Tibial nerve (tissue), 4 donors: ENCODE measurements at regions not wholly inside any gene's neighbourhood (a gene's known extent, or its start where the extent isn't known, plus 50 kb on each side); places are given as distances from the start of the nearest gene placed in this dataset.

Experiments
- DNase-seq, 2 donors: peaks; one replicate each; pipeline ENCODE4 v3.0.0-alpha.2; 2019; ENCODE audit warnings: low spot score in 2 of 2
- H3K27ac ChIP-seq, 4 donors: fragments of 200-600 bp; sonication (generic) in 3 of 4; one replicate each; pipeline ENCODE4 v1.5.1; 2017 to 2019; ENCODE audit warnings: mild to moderate bottlenecking in 1 of 4
- H3K27me3 ChIP-seq, 2 donors: fragments of 200-600 bp; sonication (generic) in 1 of 2; one replicate each; pipeline versions ENCODE4 v1.5.1 to v1.6.0; 2017 to 2019
- H3K36me3 ChIP-seq, 3 donors: fragments of 200-600 bp; sonication (generic); one replicate each; pipeline ENCODE4 v1.5.1; 2018 to 2019
- H3K4me1 ChIP-seq, 4 donors: fragments of 200-600 bp; sonication (generic) in 3 of 4; one replicate each; pipeline ENCODE4 v1.5.1; 2017 to 2019
- H3K4me3 ChIP-seq, 4 donors: fragments of 200-600 bp; sonication (generic) in 3 of 4; one replicate each; pipeline ENCODE4 v1.5.1; 2017 to 2019; ENCODE audit warnings: mild to moderate bottlenecking in 1 of 4, moderate library complexity in 1 of 4
- H3K9me3 ChIP-seq, 4 donors: fragments of 200-600 bp; sonication (generic) in 3 of 4; one replicate each; pipeline ENCODE4 v1.5.1; 2017 to 2019
- CTCF ChIP-seq, 5 experiments: fragments of 200-600 bp in 3 of 5; fragments of 450-650 bp in 2 of 5; sonication (generic) in 3 of 5; IDR thresholded peaks; one replicate each; pipeline ENCODE4 v1.5.1; 2016 to 2019; ENCODE audit warnings: antibody characterized with exemption in 5 of 5, mild to moderate bottlenecking in 3 of 5, moderate library complexity in 2 of 5
- EP300 ChIP-seq, 2 donors: sonication (generic); formaldehyde crosslinking; IDR thresholded peaks; one replicate each; pipeline ENCODE4 v1.6.1; 2017; ENCODE audit warnings: antibody characterized with exemption in 2 of 2, mild to moderate bottlenecking in 1 of 2
- POLR2A ChIP-seq, 2 donors: fragments of 450-650 bp; IDR thresholded peaks; one replicate each; pipeline ENCODE4 v1.6.1; 2017; ENCODE audit warnings: antibody characterized with exemption in 2 of 2, mild to moderate bottlenecking in 2 of 2, moderate library complexity in 2 of 2
- WGBS, 2 donors: methylation state at CpG; one replicate each; pipeline ENCODE4 v1.1.5; 2018; 5-methylcytosine and 5-hydroxymethylcytosine counted together

DNA sequence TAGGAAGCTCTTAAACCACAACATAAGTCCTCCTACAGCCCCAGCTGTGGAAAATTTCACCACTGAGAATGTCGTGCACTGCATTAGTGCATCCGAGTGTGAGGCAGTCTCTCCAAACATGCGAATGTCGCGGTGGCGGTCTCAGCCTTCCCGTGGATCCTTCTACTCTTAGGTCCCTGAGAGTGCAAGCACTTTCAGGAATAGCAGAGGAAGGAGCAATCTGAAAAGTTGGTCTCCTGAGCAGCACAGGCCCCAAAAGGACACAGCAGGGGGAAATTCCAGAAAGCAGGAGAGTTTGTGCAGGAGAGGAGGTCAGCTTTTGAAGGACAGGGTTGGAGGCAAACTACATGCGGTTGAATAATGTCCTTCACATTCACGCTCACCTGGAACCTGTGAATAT is 440.5 kb upstream of the SMIM21 start:
- Histone ChIP-seq H3K27me3 (no peaks in the 10 kb centered on the region), H3K4me1 (no peaks in the 10 kb centered on the region), H3K4me3 (no peak overlapping the region), H3K27ac (no peak overlapping the region), H3K9me3 (no peaks in the 10 kb centered on the region), H3K36me3 (no peaks in the 10 kb centered on the region)
- no peak for DNase-seq
- TF ChIP-seq POLR2A (IDR thresholded peaks at IDR 0.05): no peak
- no peak for TF ChIP-seq CTCF (IDR thresholded peaks at IDR 0.05)
- TF ChIP-seq EP300 (IDR thresholded peaks at IDR 0.05): no peak
- 89 to 90% methylated on average over 9 of the region's 9 CpGs for WGBS, 2 donors

DNA sequence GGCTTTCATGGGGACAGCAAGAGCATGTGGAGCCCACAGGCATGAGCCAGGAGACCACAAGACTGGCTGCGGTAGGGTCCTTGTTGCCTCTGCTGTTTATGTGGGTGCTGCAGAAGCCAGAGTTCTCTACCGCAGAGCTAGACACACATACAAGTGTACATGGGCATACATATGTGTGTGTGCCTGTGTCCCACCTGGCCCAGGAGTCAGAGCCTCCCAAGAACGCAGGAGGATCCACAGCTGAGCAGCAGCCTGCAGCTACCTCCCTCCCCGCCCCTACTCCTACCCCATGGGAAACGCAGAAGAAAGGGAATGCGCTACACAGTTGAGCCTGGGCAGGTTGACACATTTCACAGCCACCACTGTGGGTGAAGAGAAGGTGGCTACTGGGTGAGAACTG is 438.1 kb upstream of the SMIM21 start:
- Histone ChIP-seq H3K36me3 (no peaks in the 10 kb centered on the region), H3K9me3 (no peaks in the 10 kb centered on the region), H3K27ac (no peak overlapping the region), H3K4me1 (no peaks in the 10 kb centered on the region), H3K4me3 (no peak overlapping the region), H3K27me3 (no peaks in the 10 kb centered on the region)
- no peak for TF ChIP-seq EP300 (IDR thresholded peaks at IDR 0.05)
- TF ChIP-seq CTCF (IDR thresholded peaks at IDR 0.05): no peak
- TF ChIP-seq POLR2A (IDR thresholded peaks at IDR 0.05): no peak
- 92 to 96% methylated on average over 6 of the region's 6 CpGs for WGBS, 2 donors
- no peak for DNase-seq

GRCh38 chr18:75864816-75865215 is 437.3 kb upstream of the SMIM21 start:
- no peaks in the 10 kb centered on the region for H3K27me3 ChIP-seq
- H3K9me3 ChIP-seq: no peaks in the 10 kb centered on the region
- H3K4me1 ChIP-seq: no peaks in the 10 kb centered on the region
- WGBS, 2 donors: 75 to 93% methylated on average over 1 of the region's 1 CpG
- TF ChIP-seq CTCF (IDR thresholded peaks at IDR 0.05): no peak
- no peak for TF ChIP-seq POLR2A (IDR thresholded peaks at IDR 0.05)
- TF ChIP-seq EP300 (IDR thresholded peaks at IDR 0.05): no peak
- DNase-seq: no peak
- no peak overlapping the region for H3K4me3 ChIP-seq
- no peaks in the 10 kb centered on the region for H3K36me3 ChIP-seq
- H3K27ac ChIP-seq: no peak overlapping the region

- H3K27ac ChIP-seq: no peak overlapping the region
- H3K9me3 ChIP-seq: no peaks in the 10 kb centered on the region
- no peak for DNase-seq
- 74 to 83% methylated on average over 5 of the region's 5 CpGs for WGBS, 2 donors
- H3K36me3 ChIP-seq: no peaks in the 10 kb centered on the region
- TF ChIP-seq EP300 (IDR thresholded peaks at IDR 0.05) (no peak), CTCF (IDR thresholded peaks at IDR 0.05) (no peak), POLR2A (IDR thresholded peaks at IDR 0.05) (no peak)
- H3K4me3 ChIP-seq: no peak overlapping the region
- no peaks in the 10 kb centered on the region for H3K27me3 ChIP-seq
- H3K4me1 ChIP-seq: no peaks in the 10 kb centered on the region
Observed at GRCh38 chr18:75863696-75864095, 436.2 kb upstream of the SMIM21 start.

GRCh38 chr18:75862458-75862857 is 435.0 kb upstream of the SMIM21 start:
- Histone ChIP-seq H3K27me3 (no peaks in the 10 kb centered on the region), H3K27ac (no peak overlapping the region), H3K4me3 (no peak overlapping the region), H3K36me3 (no peaks in the 10 kb centered on the region), H3K4me1 (no peaks in the 10 kb centered on the region), H3K9me3 (no peaks in the 10 kb centered on the region)
- 84 to 85% methylated on average over 5 of the region's 5 CpGs for WGBS, 2 donors
- no peak for DNase-seq
- TF ChIP-seq POLR2A (IDR thresholded peaks at IDR 0.05) (no peak), CTCF (IDR thresholded peaks at IDR 0.05) (no peak), EP300 (IDR thresholded peaks at IDR 0.05) (no peak)
